HG03575 (cell line): ENCODE measurements at regions not wholly inside any gene's neighbourhood (a gene's known extent, or its start where the extent isn't known, plus 50 kb on each side); places are given as distances from the start of the nearest gene placed in this dataset.

Experiments
- ATAC-seq: cut with Tn5 transposase; IDR thresholded peaks from one replicate; pipeline ENCODE4 v1.9.1; 2021; ENCODE audit not compliant: unreplicated experiment, insufficient number of reproducible peaks, low FRiP score; ENCODE audit errors: extremely low read depth

- no peak for ATAC-seq
Observed at GRCh38 chr18:56035546-56035945, 447.6 kb upstream of the TCF4 start.

- no peak for ATAC-seq
Observed at GRCh38 chr18:56034949-56035348, 447.0 kb upstream of the TCF4 start.

GRCh38 chr18:56030060-56030459 is 442.1 kb upstream of the TCF4 start:
- ATAC-seq, result no peak

GRCh38 chr18:56028514-56028913 is 440.5 kb upstream of the TCF4 start:
- no peak for ATAC-seq

- ATAC-seq, result no peak
Observed at GRCh38 chr18:56026509-56026908, 438.5 kb upstream of the TCF4 start.

- ATAC-seq, result no peak
Observed at GRCh38 chr18:56021809-56022195, 433.8 kb upstream of the TCF4 start.

GRCh38 chr18:56021136-56021808 is 433.3 kb upstream of the TCF4 start:
- ATAC-seq, result no peak

GRCh38 chr18:56019908-56020307 is 431.9 kb upstream of the TCF4 start:
- ATAC-seq, result no peak

GRCh38 chr18:56019156-56019555 is 431.2 kb upstream of the TCF4 start:
- no peak for ATAC-seq

- no peak for ATAC-seq
Observed at GRCh38 chr18:56009411-56009810, 421.4 kb upstream of the TCF4 start.

- ATAC-seq, result no peak
Observed at GRCh38 chr18:56003720-56004088, 415.7 kb upstream of the TCF4 start.

- ATAC-seq, result no peak
Observed at GRCh38 chr18:56003009-56003719, 415.2 kb upstream of the TCF4 start.

- ATAC-seq, result no peak
Observed at GRCh38 chr18:56001576-56001975, 413.6 kb upstream of the TCF4 start.

- no peak for ATAC-seq
Observed at GRCh38 chr18:56000041-56000440, 412.0 kb upstream of the TCF4 start.

GRCh38 chr18:55999641-56000040 is 411.6 kb upstream of the TCF4 start:
- ATAC-seq, result no peak

- no peak for ATAC-seq
Observed at GRCh38 chr18:55998801-55999385, 410.9 kb upstream of the TCF4 start.

GRCh38 chr18:55998071-55998522 is 410.1 kb upstream of the TCF4 start:
- no peak for ATAC-seq

GRCh38 chr18:55997151-55997561 is 409.2 kb upstream of the TCF4 start:
- no peak for ATAC-seq

- no peak for ATAC-seq
Observed at GRCh38 chr18:55996717-55997116, 408.7 kb upstream of the TCF4 start.

- no peak for ATAC-seq
Observed at GRCh38 chr18:55990186-55990585, 402.2 kb upstream of the TCF4 start.
